MM.1S (cell line): ENCODE measurements at regions not wholly inside any gene's neighbourhood (a gene's known extent, or its start where the extent isn't known, plus 50 kb on each side); places are given as distances from the start of the nearest gene placed in this dataset.

Source experiments
- DNase-seq: peaks from one replicate; pipeline ENCODE4 v3.0.0-alpha.2; 2015
- H2AFZ ChIP-seq: fragments of 300-600 bp; sonication (generic); 2 replicates; pipeline ENCODE4 v1.6.0; 2016; ENCODE audit warnings: antibody characterized with exemption, low read length
- H3F3A ChIP-seq: fragments of 300-600 bp; sonication (generic); 2 replicates; pipeline ENCODE4 v1.6.1; 2016; ENCODE audit warnings: mild to moderate bottlenecking, antibody characterized with exemption, low read length, moderate library complexity, mixed read lengths; ENCODE audit not compliant: insufficient read depth
- H3K27ac ChIP-seq: fragments of 300-600 bp; sonication (generic); 2 replicates; pipeline ENCODE4 v1.5.1; 2016; ENCODE audit warnings: mild to moderate bottlenecking, low read length
- H3K27me3 ChIP-seq: fragments of 300-600 bp; sonication (generic); replicated peaks from 2 replicates; pipeline ENCODE4 v1.6.0; 2016; ENCODE audit warnings: low read length; ENCODE audit not compliant: insufficient read depth
- H3K36me3 ChIP-seq: fragments of 300-600 bp; sonication (generic); replicated peaks from 2 replicates; pipeline ENCODE4 v1.6.1; 2016; ENCODE audit warnings: mild to moderate bottlenecking, low read length, mixed read lengths; ENCODE audit not compliant: insufficient read depth
- H3K4me1 ChIP-seq: fragments of 300-600 bp; sonication (generic); 2 replicates; pipeline ENCODE4 v1.6.1; 2016; ENCODE audit warnings: low read length, mixed read lengths
- H3K4me2 ChIP-seq: fragments of 300-600 bp; sonication (generic); 2 replicates; pipeline ENCODE4 v1.6.0; 2016; ENCODE audit warnings: low read depth, low read length
- H3K4me3 ChIP-seq: fragments of 300-600 bp; sonication (generic); 2 replicates; pipeline ENCODE4 v1.5.1; 2016; ENCODE audit warnings: low read length, mixed read lengths
- H3K79me2 ChIP-seq: fragments of 300-600 bp; sonication (generic); 2 replicates; pipeline ENCODE4 v1.6.1; 2016; ENCODE audit warnings: mixed run types, low read length, mixed read lengths
- H3K9ac ChIP-seq: fragments of 300-600 bp; sonication (generic); 2 replicates; pipeline ENCODE4 v1.6.1; 2016; ENCODE audit warnings: low read length, mixed read lengths
- H3K9me2 ChIP-seq: fragments of 300-600 bp; sonication (generic); replicated peaks from 2 replicates; pipeline ENCODE4 v1.6.1; 2016; ENCODE audit warnings: mild to moderate bottlenecking, low read length, mixed read lengths; ENCODE audit not compliant: insufficient read depth
- H3K9me3 ChIP-seq: fragments of 300-600 bp; sonication (generic); replicated peaks from 2 replicates; pipeline ENCODE4 v1.6.1; 2016; ENCODE audit warnings: mild to moderate bottlenecking, low read length, mixed read lengths; ENCODE audit not compliant: insufficient read depth
- H4K20me1 ChIP-seq: fragments of 300-600 bp; sonication (generic); 2 replicates; pipeline ENCODE4 v1.6.1; 2016; ENCODE audit warnings: mild to moderate bottlenecking, low read length, moderate library complexity, mixed read lengths; ENCODE audit not compliant: insufficient read depth
- EZH2 ChIP-seq: fragments of 300-600 bp; sonication (generic); optimal IDR thresholded peaks from 2 replicates; pipeline ENCODE3; 2017; ENCODE audit warnings: low read depth, mild to moderate bottlenecking, antibody characterized with exemption, low read length, mixed read lengths
- EZH2phosphoT487 ChIP-seq: fragments of 300-600 bp; sonication (generic); IDR thresholded peaks from 2 replicates; pipeline ENCODE4 v1.6.1; 2018; ENCODE audit warnings: antibody characterized with exemption, low read length
- TF ChIP-seq, protein P1 (sequence below): fragments of 300-600 bp; sonication (generic); IDR thresholded peaks from 2 replicates; pipeline ENCODE4 v1.5.1; 2016; ENCODE audit warnings: antibody characterized with exemption, low read length, mixed read lengths

DNA sequence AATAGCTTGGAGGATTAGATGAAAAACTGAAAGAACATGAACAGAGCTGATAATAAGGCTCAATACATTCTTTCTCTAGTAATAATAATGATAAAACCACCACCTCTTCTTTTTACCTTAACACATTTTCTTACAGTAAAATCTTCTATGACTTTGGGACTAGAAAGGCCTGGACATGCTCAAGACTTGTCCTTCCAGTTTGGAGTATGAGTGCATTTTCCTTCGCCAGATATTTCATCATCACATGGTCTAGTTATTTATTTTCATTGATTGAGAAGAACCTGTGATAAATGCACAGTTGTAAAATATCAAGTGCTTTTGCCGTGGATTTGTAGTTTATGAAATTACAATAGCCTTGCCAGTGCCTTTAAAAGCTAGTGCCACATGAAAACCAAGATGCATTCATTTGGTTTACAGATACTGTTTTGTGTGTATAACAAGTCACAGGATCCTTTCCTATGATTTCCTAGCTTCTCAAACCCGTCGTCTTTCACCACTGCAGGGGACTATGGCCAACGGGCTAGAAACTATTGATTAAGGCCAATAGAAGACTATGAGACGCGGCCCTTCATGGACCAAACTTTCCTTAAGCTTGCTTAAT lies 200.2 kb upstream of the ZNF217 start:
- H3K9me3 ChIP-seq: no peaks in the 10 kb centered on the region
- H3K79me2 ChIP-seq: no peaks in the 10 kb centered on the region
- H3K4me3 ChIP-seq: no peak overlapping the region
- no peaks in the 10 kb centered on the region for H3K4me1 ChIP-seq
- H2AFZ ChIP-seq: no peak overlapping the region
- no peak for DNase-seq
- no peaks in the 10 kb centered on the region for H4K20me1 ChIP-seq
- H3K4me2 ChIP-seq: no peak overlapping the region
- H3K36me3 ChIP-seq: no peaks in the 10 kb centered on the region
- H3K27ac ChIP-seq: no peak overlapping the region
- no peaks in the 10 kb centered on the region for H3F3A ChIP-seq
- H3K27me3 ChIP-seq: no peaks in the 10 kb centered on the region
- H3K9me2 ChIP-seq: no peaks in the 10 kb centered on the region
- TF ChIP-seq EZH2phosphoT487 (no peak), EZH2 (no peak)
- TF ChIP-seq, protein P1, sequence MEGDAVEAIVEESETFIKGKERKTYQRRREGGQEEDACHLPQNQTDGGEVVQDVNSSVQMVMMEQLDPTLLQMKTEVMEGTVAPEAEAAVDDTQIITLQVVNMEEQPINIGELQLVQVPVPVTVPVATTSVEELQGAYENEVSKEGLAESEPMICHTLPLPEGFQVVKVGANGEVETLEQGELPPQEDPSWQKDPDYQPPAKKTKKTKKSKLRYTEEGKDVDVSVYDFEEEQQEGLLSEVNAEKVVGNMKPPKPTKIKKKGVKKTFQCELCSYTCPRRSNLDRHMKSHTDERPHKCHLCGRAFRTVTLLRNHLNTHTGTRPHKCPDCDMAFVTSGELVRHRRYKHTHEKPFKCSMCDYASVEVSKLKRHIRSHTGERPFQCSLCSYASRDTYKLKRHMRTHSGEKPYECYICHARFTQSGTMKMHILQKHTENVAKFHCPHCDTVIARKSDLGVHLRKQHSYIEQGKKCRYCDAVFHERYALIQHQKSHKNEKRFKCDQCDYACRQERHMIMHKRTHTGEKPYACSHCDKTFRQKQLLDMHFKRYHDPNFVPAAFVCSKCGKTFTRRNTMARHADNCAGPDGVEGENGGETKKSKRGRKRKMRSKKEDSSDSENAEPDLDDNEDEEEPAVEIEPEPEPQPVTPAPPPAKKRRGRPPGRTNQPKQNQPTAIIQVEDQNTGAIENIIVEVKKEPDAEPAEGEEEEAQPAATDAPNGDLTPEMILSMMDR: no peak
- H3K9ac ChIP-seq: no peak overlapping the region

DNA sequence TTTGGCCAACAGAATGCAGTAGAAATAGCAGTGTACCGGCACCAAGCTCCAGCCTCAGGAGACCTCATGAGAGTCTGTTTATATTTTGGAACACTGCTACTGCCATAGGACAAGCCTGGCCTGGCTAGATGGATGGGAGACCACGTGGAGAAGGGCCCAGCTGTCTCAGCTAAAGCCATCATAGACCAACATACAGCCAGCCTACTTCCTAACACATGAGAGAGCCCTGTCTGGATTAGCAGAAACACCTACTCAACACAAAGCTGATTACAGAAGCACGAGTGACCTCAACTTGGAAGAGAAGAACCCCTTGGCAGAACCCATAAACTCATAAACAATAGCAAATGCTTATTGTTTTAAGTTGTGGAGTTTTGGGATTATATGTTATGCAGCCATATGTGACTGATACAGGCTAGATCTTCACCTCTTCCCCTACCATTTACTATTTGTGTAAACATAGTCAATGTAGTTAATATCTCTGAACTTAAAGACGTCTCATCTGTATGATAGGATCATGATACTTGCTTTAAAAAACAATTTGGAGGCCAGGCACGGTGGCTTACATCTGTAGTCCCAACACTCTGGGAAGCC lies 199.4 kb upstream of the ZNF217 start:
- H3K9me3 ChIP-seq: no peaks in the 10 kb centered on the region
- H3F3A ChIP-seq: no peaks in the 10 kb centered on the region
- no peaks in the 10 kb centered on the region for H3K36me3 ChIP-seq
- no peak overlapping the region for H2AFZ ChIP-seq
- H3K9ac ChIP-seq: no peak overlapping the region
- H3K27ac ChIP-seq: no peak overlapping the region
- no peaks in the 10 kb centered on the region for H4K20me1 ChIP-seq
- H3K79me2 ChIP-seq: no peaks in the 10 kb centered on the region
- DNase-seq: no peak
- no peaks in the 10 kb centered on the region for H3K4me1 ChIP-seq
- H3K4me3 ChIP-seq: no peak overlapping the region
- no peak overlapping the region for H3K4me2 ChIP-seq
- TF ChIP-seq, protein P1: no peak
- TF ChIP-seq EZH2 (no peak), EZH2phosphoT487 (no peak)
- no peaks in the 10 kb centered on the region for H3K9me2 ChIP-seq
- H3K27me3 ChIP-seq: no peaks in the 10 kb centered on the region

DNA sequence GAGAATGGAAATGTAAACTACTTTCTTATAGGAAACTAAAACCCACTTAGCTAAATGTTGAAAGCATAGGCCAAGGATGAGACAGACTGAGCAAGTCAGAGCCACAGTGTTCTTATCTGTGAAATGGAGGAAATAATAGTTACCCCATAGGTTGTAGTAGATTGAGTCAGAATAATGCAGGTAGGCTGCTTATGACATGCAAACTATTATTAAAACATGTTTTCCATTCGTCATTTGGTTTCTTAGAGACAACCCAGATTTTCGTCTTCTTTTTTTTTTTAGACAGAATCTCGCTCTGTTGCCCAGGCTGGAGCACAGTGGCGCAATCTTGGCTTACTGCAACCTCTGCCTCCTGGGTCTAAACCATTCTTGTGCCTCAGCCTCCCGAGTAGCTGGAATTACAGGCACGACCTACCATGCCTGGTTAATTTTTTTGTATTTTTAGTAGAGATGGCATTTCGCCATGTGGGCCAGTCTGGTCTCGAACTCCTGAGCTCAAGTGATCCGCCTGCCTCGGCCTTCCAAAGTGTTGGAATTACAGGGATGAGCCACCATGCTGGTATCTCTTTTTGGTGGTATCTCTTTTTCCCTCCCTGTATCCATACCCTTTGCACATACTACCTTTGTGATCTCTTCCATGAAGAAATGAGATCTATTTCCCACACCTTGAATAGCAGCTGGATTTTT lies 196.5 kb upstream of the ZNF217 start:
- peaks cover 19% of the 10 kb centered on the region for H3K4me1 ChIP-seq
- no peaks in the 10 kb centered on the region for H3K79me2 ChIP-seq
- no peaks in the 10 kb centered on the region for H4K20me1 ChIP-seq
- TF ChIP-seq, protein P1: no peak
- TF ChIP-seq EZH2phosphoT487: no peak
- no peak for TF ChIP-seq EZH2
- no peak overlapping the region for H3K4me2 ChIP-seq
- no peaks in the 10 kb centered on the region; the same call in 1 of the 2 replicates for H3F3A ChIP-seq
- no peak overlapping the region for H3K9ac ChIP-seq
- no peaks in the 10 kb centered on the region for H3K36me3 ChIP-seq
- H2AFZ ChIP-seq: no peak overlapping the region
- H3K27ac ChIP-seq: no peak overlapping the region
- DNase-seq: no peak
- H3K9me3 ChIP-seq: no peaks in the 10 kb centered on the region
- H3K9me2 ChIP-seq: no peaks in the 10 kb centered on the region
- no peak overlapping the region for H3K4me3 ChIP-seq
- no peaks in the 10 kb centered on the region for H3K27me3 ChIP-seq
